Glutamatergic neuron (in vitro differentiated cells): ENCODE measurements at regions not wholly inside any gene's neighbourhood (a gene's known extent, or its start where the extent isn't known, plus 50 kb on each side); places are given as distances from the start of the nearest gene placed in this dataset.

Experiments
- DNase-seq: peaks from one replicate; pipeline ENCODE4 v3.0.0; 2022
- H3K27ac Mint-ChIP-seq: one replicate; pipeline ENCODE4 v1.8.0; 2020; ENCODE audit warnings: mild to moderate bottlenecking, mixed read lengths, inconsistent platforms; ENCODE audit not compliant: unreplicated experiment
- H3K27me3 Mint-ChIP-seq: one replicate; pipeline ENCODE4 v1.8.0; 2020; ENCODE audit warnings: mild to moderate bottlenecking, moderate library complexity, mixed read lengths, inconsistent platforms; ENCODE audit not compliant: unreplicated experiment
- H3K36me3 Mint-ChIP-seq: one replicate; pipeline ENCODE4 v1.8.0; 2020; ENCODE audit warnings: mild to moderate bottlenecking, mixed read lengths, inconsistent platforms; ENCODE audit not compliant: unreplicated experiment
- H3K4me1 Mint-ChIP-seq: one replicate; pipeline ENCODE4 v1.8.0; 2020; ENCODE audit warnings: mild to moderate bottlenecking, low read depth, mixed read lengths, inconsistent platforms; ENCODE audit not compliant: unreplicated experiment
- H3K4me3 Mint-ChIP-seq: one replicate; pipeline ENCODE4 v1.8.0; 2020; ENCODE audit warnings: mild to moderate bottlenecking, mixed read lengths, inconsistent platforms; ENCODE audit not compliant: unreplicated experiment
- H3K9me3 Mint-ChIP-seq: one replicate; pipeline ENCODE4 v1.8.0; 2020; ENCODE audit warnings: mild to moderate bottlenecking, moderate library complexity, mixed read lengths, inconsistent platforms; ENCODE audit not compliant: unreplicated experiment
- TF ChIP-seq, protein P1 (sequence below): fragments of 200-600 bp; sonication (generic); IDR thresholded peaks from one replicate; pipeline ENCODE4 v1.5.0; 2021; ENCODE audit not compliant: partially characterized antibody, unreplicated experiment

GRCh38 chr14:81655423-81656314, 122.0 kb upstream of the SEL1L start:
- no peak overlapping the region for H3K27ac Mint-ChIP-seq
- H3K36me3 Mint-ChIP-seq = no peaks in the 10 kb centered on the region
- H3K4me3 Mint-ChIP-seq = no peak overlapping the region
- peaks cover 7% of the 10 kb centered on the region for H3K4me1 Mint-ChIP-seq
- DNase-seq = no peak
- no peaks in the 10 kb centered on the region for H3K27me3 Mint-ChIP-seq
- no peaks in the 10 kb centered on the region for H3K9me3 Mint-ChIP-seq
- TF ChIP-seq, protein P1, sequence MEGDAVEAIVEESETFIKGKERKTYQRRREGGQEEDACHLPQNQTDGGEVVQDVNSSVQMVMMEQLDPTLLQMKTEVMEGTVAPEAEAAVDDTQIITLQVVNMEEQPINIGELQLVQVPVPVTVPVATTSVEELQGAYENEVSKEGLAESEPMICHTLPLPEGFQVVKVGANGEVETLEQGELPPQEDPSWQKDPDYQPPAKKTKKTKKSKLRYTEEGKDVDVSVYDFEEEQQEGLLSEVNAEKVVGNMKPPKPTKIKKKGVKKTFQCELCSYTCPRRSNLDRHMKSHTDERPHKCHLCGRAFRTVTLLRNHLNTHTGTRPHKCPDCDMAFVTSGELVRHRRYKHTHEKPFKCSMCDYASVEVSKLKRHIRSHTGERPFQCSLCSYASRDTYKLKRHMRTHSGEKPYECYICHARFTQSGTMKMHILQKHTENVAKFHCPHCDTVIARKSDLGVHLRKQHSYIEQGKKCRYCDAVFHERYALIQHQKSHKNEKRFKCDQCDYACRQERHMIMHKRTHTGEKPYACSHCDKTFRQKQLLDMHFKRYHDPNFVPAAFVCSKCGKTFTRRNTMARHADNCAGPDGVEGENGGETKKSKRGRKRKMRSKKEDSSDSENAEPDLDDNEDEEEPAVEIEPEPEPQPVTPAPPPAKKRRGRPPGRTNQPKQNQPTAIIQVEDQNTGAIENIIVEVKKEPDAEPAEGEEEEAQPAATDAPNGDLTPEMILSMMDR = no peak

GRCh38 chr14:81656811-81657210, 123.2 kb upstream of the SEL1L start:
- Mint-ChIP-seq H3K9me3 (no peaks in the 10 kb centered on the region), H3K27me3 (no peaks in the 10 kb centered on the region), H3K36me3 (no peaks in the 10 kb centered on the region), H3K4me3 (no peak overlapping the region), H3K27ac (no peak overlapping the region), H3K4me1 (peaks cover 7% of the 10 kb centered on the region)
- DNase-seq = no peak
- TF ChIP-seq, protein P1 = no peak

DNA sequence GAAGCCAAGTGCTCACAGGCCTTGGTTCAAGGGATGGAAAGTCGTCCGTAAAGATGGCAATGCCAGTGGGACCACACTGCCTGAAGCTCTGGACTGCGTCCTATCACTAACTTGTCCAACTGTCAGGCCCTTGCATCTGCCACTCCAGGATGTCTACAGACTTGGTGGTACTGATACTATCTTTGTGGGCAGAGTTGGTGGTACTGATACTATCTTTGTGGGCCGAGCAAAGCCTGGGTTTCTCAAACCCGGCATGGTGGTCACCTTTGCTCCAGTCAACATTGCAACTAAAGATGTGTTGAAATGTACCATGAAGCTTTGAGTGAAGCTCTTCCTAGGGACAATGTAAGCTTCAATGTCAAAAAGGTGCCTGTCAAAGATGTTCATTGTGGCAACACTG, 128.4 kb upstream of the SEL1L start:
- DNase-seq = no peak
- H3K36me3 Mint-ChIP-seq = no peaks in the 10 kb centered on the region
- no peaks in the 10 kb centered on the region for H3K9me3 Mint-ChIP-seq
- peaks cover 7% of the 10 kb centered on the region for H3K4me1 Mint-ChIP-seq
- TF ChIP-seq, protein P1 = no peak
- no peaks in the 10 kb centered on the region for H3K27me3 Mint-ChIP-seq
- H3K27ac Mint-ChIP-seq = no peak overlapping the region
- no peak overlapping the region for H3K4me3 Mint-ChIP-seq

DNA sequence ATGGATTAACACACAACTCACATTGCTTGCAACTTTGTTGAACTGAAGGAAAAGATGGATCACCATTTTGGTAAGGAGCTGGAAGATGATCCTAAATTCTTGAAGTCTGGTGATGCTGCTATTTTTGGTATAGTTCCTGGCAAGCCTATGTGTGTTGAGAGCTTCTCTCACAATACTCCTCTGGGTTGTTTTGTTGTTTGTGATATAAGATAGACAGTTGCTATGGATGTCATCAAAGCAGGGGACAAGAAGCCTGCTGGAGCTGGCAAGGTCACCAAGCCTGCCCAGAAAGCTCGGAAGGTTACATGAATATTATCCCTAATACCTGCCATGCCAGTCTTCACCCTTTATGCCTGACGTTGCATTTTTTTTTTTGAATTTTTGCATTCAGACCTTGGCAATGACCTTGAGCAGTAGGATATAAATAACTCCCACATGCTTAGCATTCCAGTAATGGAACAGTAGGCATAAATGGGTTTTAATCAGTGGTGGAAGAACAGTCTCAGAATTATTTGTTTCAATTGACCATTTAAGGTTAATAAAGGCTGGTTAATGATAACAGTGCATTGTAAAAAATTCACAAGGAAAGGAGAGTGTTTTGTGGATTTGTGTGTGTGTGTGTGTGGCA, 129.0 kb upstream of the SEL1L start:
- TF ChIP-seq, protein P1 = no peak
- DNase-seq = no peak
- Mint-ChIP-seq H3K9me3 (no peaks in the 10 kb centered on the region), H3K27me3 (no peaks in the 10 kb centered on the region), H3K36me3 (peaks cover 5% of the 10 kb centered on the region), H3K27ac (no peak overlapping the region), H3K4me3 (no peak overlapping the region), H3K4me1 (peaks cover 7% of the 10 kb centered on the region)

DNA sequence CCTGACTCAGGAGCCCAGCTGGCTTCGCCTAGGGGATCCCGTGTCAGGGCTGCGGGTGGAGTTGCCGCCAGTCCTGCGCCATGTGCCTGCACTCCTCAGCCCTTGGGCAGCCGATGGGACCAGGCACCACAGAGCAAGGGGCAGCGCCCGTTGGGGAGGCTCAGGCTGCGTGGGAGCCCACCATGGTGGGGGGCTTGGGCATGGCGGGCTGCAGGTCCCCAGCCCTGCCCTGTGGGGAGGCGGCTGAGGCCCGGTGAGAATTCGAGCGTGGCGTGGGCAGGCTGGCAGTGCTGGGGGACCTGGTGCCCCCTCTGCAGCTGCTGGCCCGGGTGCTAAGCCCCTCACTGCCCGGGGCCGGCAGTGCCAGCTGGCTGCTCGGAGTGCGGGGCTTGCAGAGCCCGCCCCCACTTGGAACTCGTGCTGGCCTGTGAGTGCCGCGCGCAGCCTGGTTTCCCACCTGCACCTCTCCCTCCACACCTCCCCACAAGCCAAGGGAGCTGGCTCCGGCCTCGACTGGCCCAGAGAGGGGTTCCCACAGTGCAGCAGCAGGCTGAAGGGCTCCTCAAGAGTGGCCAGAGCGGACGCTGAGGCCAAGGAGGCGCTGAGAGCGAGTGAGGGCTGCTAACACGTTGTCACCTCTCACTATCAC, 135.1 kb upstream of the SEL1L start:
- no peak overlapping the region for H3K27ac Mint-ChIP-seq
- H3K4me3 Mint-ChIP-seq = no peak overlapping the region
- no peaks in the 10 kb centered on the region for H3K27me3 Mint-ChIP-seq
- H3K36me3 Mint-ChIP-seq = peaks cover 15% of the 10 kb centered on the region
- TF ChIP-seq, protein P1 = no peak
- peaks cover 21% of the 10 kb centered on the region for H3K4me1 Mint-ChIP-seq
- DNase-seq = no peak
- H3K9me3 Mint-ChIP-seq = peaks cover 10% of the 10 kb centered on the region
